Retinal pigment epithelial cell (primary cell): ENCODE measurements at regions not wholly inside any gene's neighbourhood (a gene's known extent, or its start where the extent isn't known, plus 50 kb on each side); places are given as distances from the start of the nearest gene placed in this dataset.

Source experiments
- DNase-seq: peaks from one replicate; pipeline ENCODE4 v3.0.0-alpha.2; 2010; ENCODE audit warnings: low read depth
- H3K4me3 ChIP-seq: 2 replicates; pipeline ENCODE4 v1.5.1; 2011; ENCODE audit warnings: mild to moderate bottlenecking, low read length, control low read depth, moderate library complexity
- CTCF ChIP-seq: conservative IDR thresholded peaks from 2 replicates; pipeline ENCODE4 v1.5.1; 2011; ENCODE audit warnings: low read depth, low read length, control low read depth, inconsistent platforms

GRCh38 chr20:62562831-62563230, 79.5 kb upstream of the SLCO4A1 start:
- DNase-seq, result no peak
- no peak for TF ChIP-seq CTCF
- no peak overlapping the region for H3K4me3 ChIP-seq

- TF ChIP-seq CTCF, result no peak
- no peak for DNase-seq
- no peak overlapping the region for H3K4me3 ChIP-seq
Measured at GRCh38 chr20:62563561-62563960, 78.7 kb upstream of the SLCO4A1 start.

- no peak for DNase-seq
- no peak for TF ChIP-seq CTCF
- H3K4me3 ChIP-seq, result no peak overlapping the region
Measured at GRCh38 chr20:62564456-62565245, 77.7 kb upstream of the SLCO4A1 start.

- no peak overlapping the region for H3K4me3 ChIP-seq
- no peak for TF ChIP-seq CTCF
- DNase-seq, result no peak
Measured at GRCh38 chr20:62566266-62566665, 76.0 kb upstream of the SLCO4A1 start.

GRCh38 chr20:62566771-62567170, 75.5 kb upstream of the SLCO4A1 start:
- DNase-seq, result no peak
- TF ChIP-seq CTCF, result no peak

GRCh38 chr20:62567246-62568044, 74.9 kb upstream of the SLCO4A1 start:
- H3K4me3 ChIP-seq, result no peak overlapping the region
- DNase-seq, result no peak
- TF ChIP-seq CTCF, result no peak

More at GRCh38 chr20:62566771-62567170, 75.5 kb upstream of the SLCO4A1 start:
- H3K4me3 ChIP-seq, result no peak overlapping the region

- DNase-seq, result no peak
- TF ChIP-seq CTCF, result no peak
- no peak overlapping the region for H3K4me3 ChIP-seq
Measured at GRCh38 chr20:62568045-62568389, 74.3 kb upstream of the SLCO4A1 start.
